Superior temporal gyrus (tissue), 1 donor: ENCODE measurements at regions not wholly inside any gene's neighbourhood (a gene's known extent, or its start where the extent isn't known, plus 50 kb on each side); places are given as distances from the start of the nearest gene placed in this dataset.
"Not testable (repeated sequence)": the region's sequence is repeated elsewhere in the genome, so short reads cannot be mapped to it uniquely, and the experiment has no call there.

Source experiments
- DNase-seq: peaks from one replicate; pipeline ENCODE4 v3.0.0-alpha.2; 2016; ENCODE audit errors: extremely low spot score

- no peak for DNase-seq
Measured at GRCh38 chrX:65610481-65610880, 57.0 kb upstream of the MSN start.

DNA sequence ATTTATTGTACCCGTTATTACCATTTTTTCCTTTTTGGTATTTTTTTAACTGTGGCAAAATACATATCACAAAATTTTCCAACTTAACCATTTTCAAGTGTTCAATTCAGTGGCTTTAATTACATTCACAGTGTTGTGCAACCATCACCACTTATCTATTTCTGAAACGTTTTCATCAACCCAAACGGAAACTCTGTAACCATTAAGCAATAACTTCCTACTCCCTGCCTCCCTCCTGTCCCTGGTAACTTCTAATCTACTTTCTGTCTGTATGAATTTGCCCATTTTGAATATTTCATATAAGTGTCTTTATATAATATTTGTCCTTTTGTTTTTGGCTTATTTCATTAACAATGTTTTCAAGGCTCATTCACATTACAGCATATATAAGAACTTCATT is 57.4 kb upstream of the MSN start:
- no peak for DNase-seq

DNA sequence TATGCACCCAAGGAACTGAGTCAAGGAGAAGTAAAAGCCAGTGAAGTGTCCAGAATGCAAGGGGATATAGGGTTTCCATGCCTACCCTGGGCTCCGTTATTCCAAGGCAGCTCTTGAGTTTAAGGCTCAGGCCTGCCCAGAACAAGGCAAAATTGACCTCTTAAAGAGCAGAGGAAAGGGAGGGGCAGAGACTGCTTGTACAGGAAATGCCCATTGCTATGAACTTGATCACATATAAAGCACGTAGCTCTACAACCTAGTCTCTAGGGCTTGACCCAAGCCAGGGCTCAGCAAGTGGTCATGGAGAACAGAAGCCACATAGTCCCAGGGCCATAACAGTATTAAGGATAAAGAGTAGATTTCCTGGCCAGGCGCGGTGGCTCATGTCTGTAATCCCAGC is 58.2 kb upstream of the MSN start:
- DNase-seq: no peak

- DNase-seq: no peak
Measured at GRCh38 chrX:65608026-65608425, 59.4 kb upstream of the MSN start.

GRCh38 chrX:65607070-65607742 is 60.2 kb upstream of the MSN start:
- no peak for DNase-seq

DNA sequence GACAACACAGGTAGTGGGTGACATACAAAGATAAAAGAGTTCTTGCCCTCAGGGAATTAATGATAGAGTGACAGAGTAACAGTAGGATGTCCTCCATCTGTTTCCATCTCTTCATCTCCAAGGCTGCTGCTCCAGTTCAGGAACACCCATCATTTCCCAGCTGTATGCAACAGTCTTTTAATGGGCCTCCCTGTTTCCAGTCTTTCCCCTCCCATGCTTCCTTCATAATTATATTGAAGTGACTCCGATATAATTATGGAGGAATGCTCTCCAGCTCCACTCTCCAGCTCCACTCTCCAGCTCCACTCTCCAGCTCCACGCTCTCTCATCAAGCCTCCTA is 65.3 kb upstream of the MSN start:
- DNase-seq: no peak

DNA sequence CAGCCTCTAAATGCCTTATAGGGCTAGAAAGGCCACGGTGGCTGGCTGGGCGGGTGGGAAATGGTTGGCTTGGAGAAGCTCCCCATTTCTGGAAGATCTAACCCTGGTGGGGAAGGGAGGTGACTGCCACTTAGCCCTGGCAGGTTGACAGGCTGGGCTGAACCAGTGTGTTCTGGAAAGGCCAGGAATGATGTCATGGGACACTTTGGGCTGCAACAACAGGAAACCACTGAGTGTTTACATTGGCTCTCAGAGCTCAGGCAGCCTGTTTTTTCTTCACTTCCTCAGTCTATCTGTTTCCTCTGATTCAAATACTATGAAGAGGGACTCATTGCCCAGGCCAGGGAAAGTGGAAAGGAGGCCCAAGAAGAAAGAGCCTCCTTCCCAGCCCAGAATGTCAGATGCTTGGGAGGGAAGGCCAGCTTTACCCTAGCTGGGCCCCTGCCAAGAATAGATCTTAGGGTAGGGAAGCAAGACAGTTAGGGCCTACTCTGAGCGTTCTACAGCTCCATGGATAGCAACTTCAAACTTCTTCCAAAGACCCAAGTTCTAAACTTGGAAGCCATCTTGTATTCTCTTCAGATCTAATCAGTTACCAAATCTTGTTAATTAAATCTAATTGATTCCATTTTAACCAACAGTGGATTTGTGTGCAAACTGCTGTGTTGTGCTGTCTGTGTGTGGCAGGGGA is 65.8 kb upstream of the MSN start:
- peak; percentile 14 for DNase-seq

GRCh38 chrX:65601126-65601525 is 66.3 kb upstream of the MSN start:
- DNase-seq: peak; percentile 1

GRCh38 chrX:65600106-65600505 is 65.5 kb upstream of the LAS1L start:
- no peak for DNase-seq

DNA sequence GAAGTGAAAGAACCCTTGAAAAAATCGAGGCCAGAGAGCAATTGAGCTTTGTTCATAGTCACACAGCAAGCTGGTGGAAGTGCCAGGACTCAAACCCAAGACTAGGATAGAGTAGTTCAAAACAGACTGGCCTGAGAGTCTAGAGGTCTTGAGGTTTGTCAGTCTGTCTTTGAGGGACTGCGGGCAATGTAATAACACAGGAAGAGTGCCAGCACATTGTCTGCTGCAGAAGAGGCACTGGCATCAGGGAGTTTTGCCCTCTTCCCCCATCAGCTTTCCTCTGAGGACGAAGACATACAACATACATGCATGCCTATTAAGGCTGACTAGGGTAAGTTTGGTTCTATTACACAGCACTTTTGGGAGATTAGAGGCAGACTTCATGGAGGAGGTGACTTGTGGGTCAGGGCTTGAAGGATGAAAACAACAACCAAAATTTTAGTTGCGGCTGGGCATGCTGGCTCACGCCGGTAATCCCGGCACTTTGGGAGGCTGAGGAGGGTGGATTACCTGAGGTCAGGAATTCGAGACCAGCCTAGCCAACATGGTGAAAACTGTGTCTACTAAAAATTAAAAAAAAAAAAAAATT is 64.1 kb upstream of the LAS1L start:
- no peak for DNase-seq

GRCh38 chrX:65596270-65597034 is 61.9 kb upstream of the LAS1L start:
- DNase-seq: no peak

DNA sequence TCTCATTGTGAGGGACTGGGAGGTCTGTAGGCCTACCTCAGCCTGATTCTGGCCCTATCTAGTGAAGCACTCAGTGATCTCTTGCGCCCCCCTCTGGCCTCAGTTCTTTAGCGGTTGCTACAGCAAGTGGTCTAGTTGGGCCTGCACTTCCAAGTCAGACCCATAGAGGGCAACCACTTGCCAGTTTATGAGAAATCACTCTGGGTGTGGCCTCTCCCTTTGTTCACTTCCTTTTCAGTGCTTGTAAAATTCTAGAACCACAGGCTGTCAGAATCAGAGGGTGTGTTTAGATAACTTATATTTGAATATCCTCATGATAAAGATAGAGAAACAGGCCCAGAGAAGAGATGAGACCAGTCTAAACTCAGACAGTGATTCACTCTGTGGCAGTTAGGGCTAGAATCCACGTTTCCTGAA is 60.9 kb upstream of the LAS1L start:
- DNase-seq: peak; percentile 89

DNA sequence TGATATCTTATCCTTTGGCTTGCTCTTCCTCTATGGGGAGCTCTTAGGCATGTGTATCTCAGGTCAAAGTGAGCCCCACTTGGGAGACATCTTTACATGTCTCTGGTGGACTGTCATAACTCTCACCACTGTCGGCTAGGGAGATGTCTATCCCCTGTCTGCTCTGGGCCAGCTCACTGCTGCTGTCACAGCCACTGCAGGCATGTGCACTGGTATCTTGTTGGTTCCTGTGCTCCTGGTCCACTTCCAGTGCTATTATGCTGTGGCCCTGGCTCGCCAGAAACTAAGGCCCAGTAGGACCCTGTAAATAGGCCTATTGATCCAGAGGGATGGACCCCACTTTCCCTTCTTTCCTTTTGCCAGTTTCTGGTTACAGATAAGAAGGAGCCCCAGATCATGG is 56.6 kb upstream of the LAS1L start:
- no peak for DNase-seq

DNA sequence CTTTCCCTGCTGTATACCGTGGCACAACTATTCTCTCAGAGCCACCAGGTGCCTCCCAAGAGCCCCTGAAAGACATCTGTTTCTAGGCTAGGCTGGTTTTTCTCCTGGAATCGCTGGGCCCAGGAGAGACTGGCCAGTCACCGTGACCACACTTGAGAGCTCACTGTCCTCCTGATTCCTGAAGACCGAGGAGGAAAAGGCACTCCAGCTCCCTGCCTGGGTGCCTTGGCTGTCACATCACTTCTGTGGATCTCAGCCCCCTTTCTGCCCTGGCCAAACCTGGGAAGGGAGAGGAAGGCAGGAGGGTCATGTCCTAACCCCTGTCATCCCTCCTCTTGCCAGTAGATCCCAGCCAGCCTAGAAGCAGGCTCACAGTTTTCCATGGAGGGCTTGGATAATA is 54.7 kb upstream of the LAS1L start:
- DNase-seq: no peak

GRCh38 chrX:65588795-65589194 is 54.2 kb upstream of the LAS1L start:
- DNase-seq: no peak

DNA sequence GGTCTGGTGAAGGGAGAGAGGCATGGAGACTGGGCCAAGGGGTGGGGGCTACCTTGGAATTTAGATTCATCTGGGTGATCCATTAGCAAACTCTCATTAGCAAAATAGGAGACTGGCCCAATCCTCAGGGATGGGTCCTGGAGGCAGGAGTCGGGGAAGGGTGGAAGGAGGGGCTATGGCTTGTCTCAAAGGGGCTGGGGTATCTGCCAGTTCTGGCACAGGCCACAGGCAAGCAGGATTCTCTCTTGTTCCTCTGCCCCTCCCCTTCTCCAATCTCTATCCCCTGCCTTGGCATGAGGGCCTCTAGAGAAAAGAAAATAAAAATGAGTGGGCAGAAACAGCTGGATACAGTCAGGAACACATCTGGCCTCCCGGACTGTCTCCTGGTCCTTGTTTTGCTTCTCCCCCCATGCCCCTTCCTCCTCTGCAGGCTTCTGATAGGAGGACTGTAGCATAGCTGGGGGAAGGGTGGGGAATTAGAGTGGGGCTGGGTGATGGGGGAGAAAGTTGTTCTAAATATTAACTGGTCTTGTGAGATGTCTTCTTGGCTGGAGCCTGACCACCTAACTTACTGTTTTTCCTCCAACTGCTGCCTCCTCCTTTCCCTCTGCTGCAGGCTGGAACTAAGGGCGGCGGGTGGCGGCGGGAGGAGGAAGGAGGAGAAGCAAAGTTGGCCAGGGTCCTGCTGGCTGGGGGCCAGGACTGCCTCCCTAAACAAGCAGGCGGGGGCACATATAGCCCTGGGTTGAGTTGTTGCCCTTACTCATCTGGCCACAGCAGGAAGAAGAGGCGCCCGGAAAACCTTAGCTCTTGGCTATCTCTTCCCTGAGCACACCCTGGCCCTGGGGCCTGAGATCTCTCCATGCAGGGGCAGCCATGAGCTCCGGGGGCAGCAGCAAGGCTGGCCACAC is 53.3 kb upstream of the LAS1L start:
- DNase-seq: no peak

- no peak for DNase-seq
Measured at GRCh38 chrX:65586491-65586890, 51.9 kb upstream of the LAS1L start.

GRCh38 chrX:65585226-65585625 is 50.6 kb upstream of the LAS1L start:
- DNase-seq: not testable (repeated sequence)
